ENCODE measurements at regions not wholly inside any gene's neighbourhood (a gene's known extent, or its start where the extent isn't known, plus 50 kb on each side); places are given as distances from the start of the nearest gene placed in this dataset.

GRCh38 chr1:82423174-82423815 lies 622.6 kb downstream of the ADGRL2 start:
- H3K27ac ChIP-seq: no peak overlapping the region
- H3K9me3 ChIP-seq: no peaks in the 10 kb centered on the region
- H3K4me1 ChIP-seq: no peaks in the 10 kb centered on the region
- no peaks in the 10 kb centered on the region for H3K27me3 ChIP-seq
- in situ Hi-C loops (cut with MboI; ENCODE audit: low pct_ligation_motif_present in 1 of 4, low pct_unique_long_range_greater_than_20kb in 1 of 4, low sequenced_read_pairs in 3 of 4): no loop called here
- no peak overlapping the region for H3K4me3 ChIP-seq
- TF ChIP-seq POLR2AphosphoS5 (IDR thresholded peaks at IDR 0.05) (no peak), EP300 (IDR thresholded peaks at IDR 0.05; ENCODE audit: low read depth) (no peak), CTCF (IDR thresholded peaks at IDR 0.05) (no peak), POLR2A (IDR thresholded peaks at IDR 0.05) (no peak)
- H3K36me3 ChIP-seq: no peaks in the 10 kb centered on the region
- intact Hi-C loops (cut with DNase I; ENCODE audit: low total_unique reads): no loop called here
- no peak for DNase-seq

DNA sequence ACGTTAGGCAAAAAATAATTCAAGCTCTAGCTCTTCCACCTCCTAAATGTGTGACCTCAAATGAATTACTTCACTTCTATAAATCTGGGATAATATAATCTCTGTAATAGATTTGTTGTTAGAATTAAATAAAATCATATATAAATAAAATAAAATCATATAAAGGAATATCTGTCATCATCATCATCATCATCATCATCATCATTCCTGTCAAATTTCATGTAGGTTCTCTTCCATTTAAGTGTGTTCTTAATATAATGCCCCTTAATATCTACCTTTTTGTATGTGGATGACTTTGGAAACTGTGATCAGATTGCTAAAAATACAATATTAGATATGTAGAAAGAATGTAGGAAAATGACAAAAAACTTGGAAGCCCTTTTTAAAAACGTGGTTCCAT lies 621.0 kb downstream of the ADGRL2 start:
- Histone ChIP-seq H3K4me3 (no peak overlapping the region), H3K27ac (no peak overlapping the region), H3K9me3 (no peaks in the 10 kb centered on the region), H3K4me1 (no peaks in the 10 kb centered on the region), H3K27me3 (no peaks in the 10 kb centered on the region), H3K36me3 (no peaks in the 10 kb centered on the region)
- 56 to 58% methylated on average over 2 of the region's 2 CpGs for WGBS, 2 donors (ENCODE audit: low coverage in 1 of 2)
- intact Hi-C loops (cut with DNase I; ENCODE audit: low total_unique reads): no loop called here
- TF ChIP-seq EP300 (IDR thresholded peaks at IDR 0.05; ENCODE audit: low read depth) (no peak), POLR2AphosphoS5 (IDR thresholded peaks at IDR 0.05) (no peak), CTCF (IDR thresholded peaks at IDR 0.05) (no peak), POLR2A (IDR thresholded peaks at IDR 0.05) (no peak)
- in situ Hi-C loops (cut with MboI; ENCODE audit: low pct_ligation_motif_present in 1 of 4, low pct_unique_long_range_greater_than_20kb in 1 of 4, low sequenced_read_pairs in 3 of 4): no loop called here
- DNase-seq: no peak

DNA sequence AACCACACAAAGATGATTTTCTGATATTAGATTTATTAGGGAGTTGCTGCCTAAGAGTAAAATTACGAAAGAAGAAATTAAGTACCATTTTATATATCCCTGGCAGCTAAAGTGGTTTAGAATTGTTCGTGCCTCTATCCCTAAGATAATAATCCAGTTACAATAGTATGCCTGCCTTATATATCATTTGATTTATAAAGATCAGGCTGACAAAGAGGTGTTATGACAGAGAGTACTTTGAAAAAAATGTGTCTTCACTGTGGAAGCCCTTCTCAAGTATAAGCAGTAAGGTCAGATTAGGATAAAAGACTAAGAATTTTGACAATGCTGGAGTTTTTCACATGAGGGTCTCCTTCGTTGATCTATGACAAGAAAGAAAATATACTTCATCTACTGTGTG lies 619.9 kb downstream of the ADGRL2 start:
- no peak for DNase-seq
- no peak overlapping the region for H3K4me3 ChIP-seq
- 61 to 69% methylated on average over 3 of the region's 3 CpGs for WGBS, 2 donors (ENCODE audit: low coverage in 1 of 2)
- intact Hi-C loops (cut with DNase I; ENCODE audit: low total_unique reads): no loop called here
- no peaks in the 10 kb centered on the region for H3K4me1 ChIP-seq
- no peak overlapping the region for H3K27ac ChIP-seq
- no peak for TF ChIP-seq POLR2A (IDR thresholded peaks at IDR 0.05)
- TF ChIP-seq CTCF (IDR thresholded peaks at IDR 0.05): no peak
- TF ChIP-seq POLR2AphosphoS5 (IDR thresholded peaks at IDR 0.05): no peak
- TF ChIP-seq EP300 (IDR thresholded peaks at IDR 0.05; ENCODE audit: low read depth): no peak
- in situ Hi-C loops (cut with MboI; ENCODE audit: low pct_ligation_motif_present in 1 of 4, low pct_unique_long_range_greater_than_20kb in 1 of 4, low sequenced_read_pairs in 3 of 4): no loop called here
- H3K36me3 ChIP-seq: no peaks in the 10 kb centered on the region
- no peaks in the 10 kb centered on the region for H3K27me3 ChIP-seq
- no peaks in the 10 kb centered on the region for H3K9me3 ChIP-seq

- Histone ChIP-seq H3K27ac (no peak overlapping the region), H3K27me3 (no peaks in the 10 kb centered on the region), H3K9me3 (no peaks in the 10 kb centered on the region), H3K36me3 (no peaks in the 10 kb centered on the region), H3K4me1 (no peaks in the 10 kb centered on the region), H3K4me3 (no peak overlapping the region)
- TF ChIP-seq POLR2A (IDR thresholded peaks at IDR 0.05) (no peak), CTCF (IDR thresholded peaks at IDR 0.05) (no peak), POLR2AphosphoS5 (IDR thresholded peaks at IDR 0.05) (no peak), EP300 (IDR thresholded peaks at IDR 0.05; ENCODE audit: low read depth) (no peak)
- no peak for DNase-seq
- whole genome bisulfite sequencing, 2 donors (ENCODE audit: low coverage in 1 of 2): 83 to 92% methylated on average over 1 of the region's 1 CpG
- intact Hi-C loops (cut with DNase I; ENCODE audit: low total_unique reads) (no loop called here), in situ Hi-C loops (cut with MboI; ENCODE audit: low pct_ligation_motif_present in 1 of 4, low pct_unique_long_range_greater_than_20kb in 1 of 4, low sequenced_read_pairs in 3 of 4) (no loop called here)
Measured at GRCh38 chr1:82411605-82412004, 610.9 kb downstream of the ADGRL2 start.
